Prostate gland (tissue), 2 donors: ENCODE measurements at regions not wholly inside any gene's neighbourhood (a gene's known extent, or its start where the extent isn't known, plus 50 kb on each side); places are given as distances from the start of the nearest gene placed in this dataset.
"Not testable (repeated sequence)": the region's sequence is repeated elsewhere in the genome, so short reads cannot be mapped to it uniquely, and the experiment has no call there.

Source experiments
- CTCF ChIP-seq, 4 experiments: fragments of 200-600 bp in 2 of 4; fragments of 450-650 bp in 2 of 4; sonication (generic) in 2 of 4; IDR thresholded peaks; 1 replicate in 3 of 4; 2 replicates in 1 of 4; pipeline ENCODE4 v1.5.1; 2016 to 2019; ENCODE audit warnings: antibody characterized with exemption in 4 of 4, mild to moderate bottlenecking in 2 of 4, moderate library complexity in 2 of 4
- POLR2AphosphoS5 ChIP-seq: sonication (generic); formaldehyde crosslinking; IDR thresholded peaks from one replicate; pipeline ENCODE4 v1.6.1; 2017; ENCODE audit warnings: antibody characterized with exemption

- not testable (repeated sequence) for TF ChIP-seq CTCF (IDR thresholded peaks at IDR 0.05); POLR2AphosphoS5
These were observed 332.2 kb downstream of the ADGRD1 start for GRCh38 chr12:131285905-131286295.
